Lower lobe of right lung (tissue), 2 donors: ENCODE measurements at regions not wholly inside any gene's neighbourhood (a gene's known extent, or its start where the extent isn't known, plus 50 kb on each side); places are given as distances from the start of the nearest gene placed in this dataset.

Experiments
- ATAC-seq, 2 donors: fragments of 200-7000 bp; cut with Tn5 transposase; one replicate each; pipeline ENCODE4 v1.9.1; 2020 to 2022; ENCODE audit warnings: mild to moderate bottlenecking in 2 of 2, moderate library complexity in 2 of 2
- DNase-seq: peaks from one replicate; pipeline ENCODE4 v3.0.0-alpha.2; 2020
- H3K27ac ChIP-seq: fragments of 200-600 bp; one replicate; pipeline ENCODE4 v1.8.0; 2022
- H3K27me3 ChIP-seq: fragments of 200-600 bp; one replicate; pipeline ENCODE4 v1.8.0; 2022; ENCODE audit warnings: low read depth
- H3K36me3 ChIP-seq: fragments of 200-600 bp; one replicate; pipeline ENCODE4 v1.8.0; 2022; ENCODE audit warnings: mild to moderate bottlenecking
- H3K4me1 ChIP-seq: fragments of 200-600 bp; one replicate; pipeline ENCODE4 v1.8.0; 2022
- H3K4me3 ChIP-seq: fragments of 200-600 bp; one replicate; pipeline ENCODE4 v1.8.0; 2022; ENCODE audit warnings: mild to moderate bottlenecking
- H3K9me3 ChIP-seq: fragments of 200-600 bp; one replicate; pipeline ENCODE4 v1.8.0; 2022
- CTCF ChIP-seq: fragments of 200-600 bp; IDR thresholded peaks from one replicate; pipeline ENCODE4 v1.8.0; 2022; ENCODE audit warnings: antibody characterized with exemption, mild to moderate bottlenecking
- intact Hi-C: fragments of 100-400 bp; cut with DNase I; formaldehyde crosslinking; loops from one replicate; pipeline ENCODE4 v1.11.0; 2022
- donor health status: DM: no; HTN: yes; CAD: no; lungs with severe emphysema.

GRCh38 chr22:48574776-48575617 is 1252.7 kb downstream of the BRD1 start:
- intact Hi-C loops, result no loop called here
- Histone ChIP-seq H3K27ac (no peak overlapping the region), H3K4me1 (no peaks in the 10 kb centered on the region), H3K9me3 (no peaks in the 10 kb centered on the region), H3K36me3 (no peaks in the 10 kb centered on the region), H3K4me3 (no peak overlapping the region), H3K27me3 (peaks cover 46% of the 10 kb centered on the region)
- TF ChIP-seq CTCF, result peak; percentile 19
- DNase-seq (peak; percentile 52), ATAC-seq (peak; percentile 63 to 86)

- Histone ChIP-seq H3K36me3 (no peaks in the 10 kb centered on the region), H3K9me3 (no peaks in the 10 kb centered on the region), H3K4me1 (no peaks in the 10 kb centered on the region), H3K4me3 (no peak overlapping the region), H3K27ac (no peak overlapping the region), H3K27me3 (peaks cover 50% of the 10 kb centered on the region)
- ATAC-seq, result no peak
- intact Hi-C loops, result no loop called here
- peak; percentile 12 for DNase-seq
- TF ChIP-seq CTCF, result no peak
Observed at GRCh38 chr22:48573766-48574165, 1253.9 kb downstream of the BRD1 start.

GRCh38 chr22:48572951-48573350 is 1254.7 kb downstream of the BRD1 start:
- intact Hi-C loops, result no loop called here
- no peak overlapping the region for H3K4me3 ChIP-seq
- no peaks in the 10 kb centered on the region for H3K9me3 ChIP-seq
- no peak for TF ChIP-seq CTCF
- no peaks in the 10 kb centered on the region for H3K4me1 ChIP-seq
- ATAC-seq (no peak), DNase-seq (peak; percentile 8)
- no peaks in the 10 kb centered on the region for H3K36me3 ChIP-seq
- no peak overlapping the region for H3K27ac ChIP-seq
- H3K27me3 ChIP-seq, result peaks cover 46% of the 10 kb centered on the region

GRCh38 chr22:48570912-48571311 is 1256.8 kb downstream of the BRD1 start:
- TF ChIP-seq CTCF, result no peak
- Histone ChIP-seq H3K9me3 (no peaks in the 10 kb centered on the region), H3K4me3 (no peak overlapping the region), H3K4me1 (peaks cover 5% of the 10 kb centered on the region), H3K36me3 (no peaks in the 10 kb centered on the region), H3K27ac (no peak overlapping the region), H3K27me3 (peaks cover 37% of the 10 kb centered on the region)
- ATAC-seq, result no peak
- no peak for DNase-seq
- intact Hi-C loops, result no loop called here

- Histone ChIP-seq H3K36me3 (no peaks in the 10 kb centered on the region), H3K27me3 (peaks cover 33% of the 10 kb centered on the region), H3K4me1 (peaks cover 5% of the 10 kb centered on the region), H3K27ac (no peak overlapping the region), H3K9me3 (no peaks in the 10 kb centered on the region), H3K4me3 (no peak overlapping the region)
- no peak for ATAC-seq
- TF ChIP-seq CTCF, result no peak
- peak; percentile 46 for DNase-seq
- intact Hi-C loops, result no loop called here
Observed at GRCh38 chr22:48569476-48570233, 1258.0 kb downstream of the BRD1 start.
